ENCODE measurements at regions not wholly inside any gene's neighbourhood (a gene's known extent, or its start where the extent isn't known, plus 50 kb on each side); places are given as distances from the start of the nearest gene placed in this dataset.
"Not testable (repeated sequence)": the region's sequence is repeated elsewhere in the genome, so short reads cannot be mapped to it uniquely, and the experiment has no call there.

DNA sequence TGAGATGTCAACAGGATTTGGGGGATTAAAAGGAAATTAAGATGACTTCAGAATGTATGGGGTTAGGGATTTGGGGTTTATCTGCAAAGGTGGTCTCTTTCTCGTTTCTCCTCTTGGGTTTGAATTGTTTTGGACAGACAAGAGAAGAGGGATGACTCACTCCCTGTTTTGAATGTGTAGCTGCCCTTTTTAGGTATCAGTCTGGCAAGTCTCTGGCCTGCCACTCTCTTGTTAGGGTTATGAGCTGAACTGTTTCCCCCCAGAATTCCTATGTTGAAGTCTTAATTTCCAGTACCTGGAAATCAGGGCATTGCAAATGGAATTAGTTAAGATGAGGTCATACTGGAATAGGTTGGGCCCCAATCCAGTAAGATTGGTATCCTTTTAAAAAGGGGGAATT lies 291.7 kb downstream of the MEX3B start:
- Histone ChIP-seq H3K36me3 (no peaks in the 10 kb centered on the region), H3K9me3 (no peaks in the 10 kb centered on the region), H3K27me3 (no peaks in the 10 kb centered on the region), H3K4me3 (no peak overlapping the region)
- DNase-seq, result no peak

GRCh38 chr15:81752974-81753373 lies 292.8 kb downstream of the MEX3B start:
- no peaks in the 10 kb centered on the region for H3K36me3 ChIP-seq
- H3K27me3 ChIP-seq, result no peaks in the 10 kb centered on the region
- no peak for DNase-seq
- H3K4me3 ChIP-seq, result no peak overlapping the region
- no peaks in the 10 kb centered on the region for H3K9me3 ChIP-seq

DNA sequence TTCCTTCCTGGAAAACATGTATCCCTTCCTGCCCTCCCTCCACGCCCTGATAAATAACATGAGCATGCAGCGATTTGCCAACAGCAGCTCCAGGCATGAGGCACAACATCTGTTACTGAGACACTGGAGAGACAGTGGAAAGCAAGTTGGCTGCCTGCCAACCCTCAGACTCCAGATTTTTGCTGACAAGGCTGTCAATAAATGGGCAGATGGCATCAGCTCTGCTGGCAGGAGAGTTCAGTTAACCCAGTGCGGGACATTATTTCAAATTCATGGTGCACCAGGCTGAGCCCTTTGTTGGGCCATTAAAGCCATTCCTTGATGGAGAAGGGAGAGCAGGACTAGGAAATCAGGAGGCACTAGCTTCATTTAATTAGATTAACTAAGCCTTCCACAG lies 293.3 kb downstream of the MEX3B start:
- Histone ChIP-seq H3K27me3 (no peaks in the 10 kb centered on the region), H3K36me3 (no peaks in the 10 kb centered on the region), H3K9me3 (no peaks in the 10 kb centered on the region), H3K4me3 (no peak overlapping the region)
- peak; percentile 89 for DNase-seq

- Histone ChIP-seq H3K9me3 (no peaks in the 10 kb centered on the region), H3K4me3 (no peak overlapping the region), H3K36me3 (no peaks in the 10 kb centered on the region), H3K27me3 (no peaks in the 10 kb centered on the region)
- DNase-seq, result no peak
Observed at GRCh38 chr15:81751816-81752545, 293.8 kb downstream of the MEX3B start.

- DNase-seq, result no peak
- Histone ChIP-seq H3K4me3 (no peak overlapping the region), H3K36me3 (no peaks in the 10 kb centered on the region), H3K27me3 (no peaks in the 10 kb centered on the region), H3K9me3 (no peaks in the 10 kb centered on the region)
Observed at GRCh38 chr15:81751256-81751655, 294.6 kb downstream of the MEX3B start.

GRCh38 chr15:81749716-81750375 lies 296.0 kb downstream of the MEX3B start:
- Histone ChIP-seq H3K4me3 (no peak overlapping the region), H3K36me3 (no peaks in the 10 kb centered on the region), H3K27me3 (no peaks in the 10 kb centered on the region), H3K9me3 (no peaks in the 10 kb centered on the region)
- DNase-seq, result no peak

DNA sequence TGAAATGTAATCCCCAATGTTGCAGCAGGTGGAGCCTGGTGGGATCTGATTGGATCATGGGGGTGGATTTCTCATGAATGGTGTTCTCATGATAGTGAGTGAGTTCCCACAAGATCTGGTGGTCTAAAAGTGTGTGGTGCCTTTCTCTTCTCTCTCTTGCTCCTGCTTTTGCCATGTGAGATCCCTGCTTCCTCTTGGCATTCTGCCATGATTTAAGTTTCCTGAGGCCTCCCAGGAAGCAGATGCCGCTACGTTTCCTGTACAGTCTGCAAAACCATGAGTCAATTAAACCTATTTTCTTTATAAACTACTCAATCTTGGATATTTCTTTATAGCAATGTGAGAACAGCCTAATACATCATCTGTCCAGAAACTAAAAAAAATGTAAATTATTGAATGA lies 298.3 kb downstream of the MEX3B start:
- no peak for DNase-seq
- no peaks in the 10 kb centered on the region for H3K27me3 ChIP-seq
- no peaks in the 10 kb centered on the region for H3K36me3 ChIP-seq
- H3K9me3 ChIP-seq, result no peaks in the 10 kb centered on the region
- no peak overlapping the region for H3K4me3 ChIP-seq

DNA sequence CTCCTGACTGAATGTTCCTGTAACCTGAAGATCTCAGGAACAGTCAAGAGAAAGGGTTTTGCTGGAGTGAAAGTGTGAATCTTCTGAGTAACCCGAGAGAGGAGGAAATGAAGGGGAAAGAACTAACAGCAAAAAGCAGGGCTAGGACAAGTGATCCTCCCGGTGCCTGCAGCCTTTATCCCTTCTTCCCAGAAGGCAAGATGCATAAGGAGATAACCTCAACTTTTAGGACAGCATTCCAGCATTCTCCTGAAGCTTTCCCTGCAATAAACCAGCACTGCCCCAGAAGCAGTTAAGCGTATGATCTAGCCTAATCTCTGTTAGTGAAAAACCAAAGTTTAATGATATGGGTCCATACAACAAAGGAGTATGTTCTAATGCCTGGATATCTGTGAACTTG lies 298.8 kb downstream of the MEX3B start:
- Histone ChIP-seq H3K36me3 (no peaks in the 10 kb centered on the region), H3K9me3 (no peaks in the 10 kb centered on the region), H3K4me3 (no peak overlapping the region), H3K27me3 (no peaks in the 10 kb centered on the region)
- no peak for DNase-seq

DNA sequence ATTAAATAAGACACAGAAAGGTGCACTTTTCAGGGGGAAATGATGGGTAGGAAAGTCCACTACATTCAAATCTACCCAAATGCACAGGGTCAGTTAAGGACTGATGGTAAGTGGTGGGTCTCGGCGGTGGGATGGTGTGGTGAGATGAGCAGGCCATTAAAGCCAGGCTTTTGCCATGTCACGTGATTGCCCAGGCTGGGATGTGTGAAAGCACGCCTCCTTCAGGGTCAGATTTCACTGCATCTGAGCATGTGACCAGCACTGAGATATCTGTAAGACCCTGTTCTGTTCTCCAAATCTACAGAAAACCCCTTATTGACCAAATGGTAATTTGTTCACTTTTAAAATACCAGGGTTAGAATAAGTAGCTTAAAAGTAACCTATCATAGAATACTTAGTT lies 301.5 kb downstream of the MEX3B start:
- no peak for DNase-seq
- H3K36me3 ChIP-seq, result no peaks in the 10 kb centered on the region
- H3K4me3 ChIP-seq, result no peak overlapping the region
- H3K9me3 ChIP-seq, result no peaks in the 10 kb centered on the region; the same call in 1 of the 2 replicates
- H3K27me3 ChIP-seq, result no peaks in the 10 kb centered on the region

DNA sequence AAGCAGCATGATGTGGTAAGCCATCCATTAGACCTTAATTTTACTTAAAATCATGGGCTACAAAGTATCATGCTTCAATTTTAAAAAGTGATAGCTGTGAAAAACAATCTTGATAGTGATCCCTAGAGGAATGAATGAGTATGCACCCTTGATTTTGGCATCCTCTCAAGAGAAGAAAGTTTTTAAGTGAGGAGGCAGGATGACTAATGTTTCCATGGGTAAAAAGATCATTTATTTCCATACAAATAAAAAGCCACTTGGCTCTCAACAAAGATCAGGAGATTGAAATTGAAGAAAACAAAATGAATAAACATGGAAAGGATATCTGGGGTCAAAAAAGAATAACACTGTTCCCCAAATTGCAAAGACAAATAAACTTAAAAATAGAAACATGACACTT lies 305.4 kb downstream of the MEX3B start:
- H3K36me3 ChIP-seq, result no peaks in the 10 kb centered on the region
- H3K4me3 ChIP-seq, result no peak overlapping the region
- DNase-seq, result no peak
- no peaks in the 10 kb centered on the region; the same call in 1 of the 2 replicates for H3K9me3 ChIP-seq
- no peaks in the 10 kb centered on the region for H3K27me3 ChIP-seq

DNA sequence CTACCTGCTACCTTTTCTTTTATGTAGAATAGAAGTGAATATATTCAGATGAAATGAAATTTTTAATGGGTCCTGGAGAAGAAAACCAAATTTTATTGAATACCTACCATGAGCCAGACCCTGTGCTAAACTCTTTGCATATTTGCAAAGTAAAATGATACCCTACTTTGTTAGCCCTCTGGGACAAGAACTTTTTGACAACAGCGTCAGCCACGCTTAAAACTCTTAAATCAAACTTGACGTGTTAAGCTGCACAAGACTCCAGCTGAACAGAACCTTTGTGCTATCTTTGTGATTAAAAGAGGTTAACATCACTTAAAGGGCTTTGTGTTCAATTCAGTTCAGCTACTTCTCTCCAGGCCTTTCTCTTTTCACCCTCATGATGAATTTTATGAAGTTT lies 316.5 kb downstream of the MEX3B start:
- Histone ChIP-seq H3K36me3 (no peaks in the 10 kb centered on the region), H3K27me3 (no peaks in the 10 kb centered on the region), H3K9me3 (peaks cover 8% of the 10 kb centered on the region), H3K4me3 (no peak overlapping the region)
- no peak for DNase-seq

DNA sequence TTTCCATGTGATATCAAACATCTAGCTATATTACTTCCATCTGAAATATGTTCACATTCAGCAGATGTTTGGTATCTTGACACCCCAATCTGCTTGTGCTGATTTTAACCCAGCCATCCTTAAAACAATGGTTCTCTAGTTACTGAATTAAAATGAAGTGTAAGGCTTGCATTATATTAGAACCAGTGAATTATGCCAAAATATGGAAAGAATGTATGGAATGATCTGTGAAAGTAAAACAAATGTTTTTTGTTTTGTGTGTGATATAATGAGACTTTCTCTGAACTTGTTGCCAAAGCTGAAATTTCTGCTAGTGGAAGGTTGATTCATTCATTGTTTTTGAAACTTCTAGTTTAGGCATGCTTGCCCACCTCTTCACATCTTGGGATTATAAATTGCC lies 317.1 kb downstream of the MEX3B start:
- DNase-seq, result no peak
- no peak overlapping the region for H3K4me3 ChIP-seq
- H3K9me3 ChIP-seq, result peaks cover 8% of the 10 kb centered on the region
- no peaks in the 10 kb centered on the region for H3K36me3 ChIP-seq
- H3K27me3 ChIP-seq, result no peaks in the 10 kb centered on the region

GRCh38 chr15:81725590-81725989 lies 320.2 kb downstream of the MEX3B start:
- no peak for DNase-seq
- H3K36me3 ChIP-seq, result no peaks in the 10 kb centered on the region
- H3K9me3 ChIP-seq, result peaks cover 10% of the 10 kb centered on the region
- no peaks in the 10 kb centered on the region for H3K27me3 ChIP-seq
- H3K4me3 ChIP-seq, result no peak overlapping the region

GRCh38 chr15:81724536-81724935 lies 321.3 kb downstream of the MEX3B start:
- DNase-seq, result no peak
- no peak overlapping the region for H3K4me3 ChIP-seq
- no peaks in the 10 kb centered on the region for H3K36me3 ChIP-seq
- H3K27me3 ChIP-seq, result no peaks in the 10 kb centered on the region
- H3K9me3 ChIP-seq, result peaks cover 10% of the 10 kb centered on the region

GRCh38 chr15:81723701-81724100 lies 322.1 kb downstream of the MEX3B start:
- peaks cover 10% of the 10 kb centered on the region for H3K9me3 ChIP-seq
- H3K27me3 ChIP-seq, result no peaks in the 10 kb centered on the region
- H3K36me3 ChIP-seq, result no peaks in the 10 kb centered on the region
- peak; percentile 39 for DNase-seq
- no peak overlapping the region for H3K4me3 ChIP-seq

DNA sequence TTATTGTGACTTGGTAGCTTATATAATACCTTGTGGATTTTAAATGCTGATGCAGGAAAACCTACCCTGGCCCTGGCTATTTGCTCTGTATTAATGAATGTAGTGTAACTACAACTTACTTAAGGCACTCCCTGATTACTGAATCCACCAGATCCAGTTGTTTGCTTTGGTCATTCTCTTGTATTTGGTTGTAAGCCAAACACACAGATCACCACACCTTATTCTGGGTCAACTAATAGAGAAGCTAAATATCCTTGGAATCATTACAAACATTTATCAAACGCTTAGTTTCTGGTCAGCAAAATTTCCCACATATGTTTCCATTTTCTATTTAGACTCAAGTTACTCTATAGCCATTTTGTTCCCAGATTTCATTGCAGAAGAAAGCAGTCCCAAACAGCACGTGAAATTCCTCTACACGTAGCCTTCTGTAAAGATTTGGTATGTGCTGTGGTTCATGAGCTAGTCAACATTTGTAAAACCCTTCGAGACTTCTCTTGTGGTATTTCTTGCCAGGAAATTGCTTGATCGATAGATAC lies 322.6 kb downstream of the MEX3B start:
- no peaks in the 10 kb centered on the region for H3K27me3 ChIP-seq
- H3K36me3 ChIP-seq, result no peaks in the 10 kb centered on the region
- H3K4me3 ChIP-seq, result no peak overlapping the region
- DNase-seq, result no peak
- peaks cover 10% of the 10 kb centered on the region for H3K9me3 ChIP-seq

DNA sequence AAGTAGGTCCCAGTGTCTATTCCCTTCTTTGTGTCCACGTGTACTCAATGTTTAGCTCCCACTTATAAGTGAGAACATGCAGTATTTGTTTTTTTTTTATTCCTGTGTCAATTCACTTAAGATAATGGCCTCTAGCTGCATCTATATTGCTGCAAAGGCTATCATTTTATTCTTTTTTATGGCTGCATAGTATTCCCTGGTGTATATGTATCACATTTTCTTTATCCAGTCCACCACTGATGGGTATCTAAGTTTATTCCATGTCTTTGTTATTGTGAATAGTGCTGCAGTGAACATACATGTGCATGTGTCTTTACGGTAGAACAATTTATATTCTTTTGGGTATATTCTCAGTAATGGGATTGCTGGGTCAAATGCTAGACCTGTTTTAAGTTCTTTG lies 329.4 kb downstream of the MEX3B start:
- H3K9me3 ChIP-seq, H3K27me3 ChIP-seq, DNase-seq, H3K36me3 ChIP-seq, H3K4me3 ChIP-seq: not testable (repeated sequence)

DNA sequence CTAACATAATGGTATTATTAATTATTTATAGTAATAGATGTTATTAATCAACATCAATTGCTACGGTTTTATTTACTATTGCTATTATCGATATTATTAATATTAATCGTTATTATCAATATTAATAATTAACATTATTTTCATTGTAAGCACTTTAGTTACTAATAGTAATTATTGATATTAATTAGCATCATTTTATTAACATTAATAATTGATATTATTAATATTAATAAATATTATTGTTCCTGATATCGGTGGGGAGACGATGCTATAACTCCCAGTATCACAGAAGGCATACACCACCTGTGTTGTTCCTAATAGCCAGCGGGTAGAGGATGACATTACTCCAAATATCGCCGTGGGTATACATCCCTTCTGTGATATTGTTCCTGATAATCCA lies 335.5 kb downstream of the MEX3B start:
- no peaks in the 10 kb centered on the region for H3K9me3 ChIP-seq
- no peaks in the 10 kb centered on the region for H3K36me3 ChIP-seq
- H3K27me3 ChIP-seq, result no peaks in the 10 kb centered on the region
- no peak for DNase-seq
- H3K4me3 ChIP-seq, result no peak overlapping the region

Data from MG63 (cell line).